D721Med (cell line): ENCODE measurements at regions not wholly inside any gene's neighbourhood (a gene's known extent, or its start where the extent isn't known, plus 50 kb on each side); places are given as distances from the start of the nearest gene placed in this dataset.

Experiments used
- DNase-seq: peaks from one replicate; pipeline ENCODE4 v3.0.0; 2011; ENCODE audit warnings: low spot score; ENCODE audit not compliant: insufficient read length
- FAIRE-seq: peaks from 2 replicates; lab custom pipeline; 2011; peaks lifted over from hg19 to GRCh38; lab: Jason Lieb, UNC
- TF ChIP-seq, protein P1 (sequence below): IDR thresholded peaks from 2 replicates; pipeline ENCODE4 v1.5.1; 2012; ENCODE audit warnings: mild to moderate bottlenecking, control low read depth; ENCODE audit not compliant: insufficient read depth; ENCODE audit errors: missing control alignments

DNA sequence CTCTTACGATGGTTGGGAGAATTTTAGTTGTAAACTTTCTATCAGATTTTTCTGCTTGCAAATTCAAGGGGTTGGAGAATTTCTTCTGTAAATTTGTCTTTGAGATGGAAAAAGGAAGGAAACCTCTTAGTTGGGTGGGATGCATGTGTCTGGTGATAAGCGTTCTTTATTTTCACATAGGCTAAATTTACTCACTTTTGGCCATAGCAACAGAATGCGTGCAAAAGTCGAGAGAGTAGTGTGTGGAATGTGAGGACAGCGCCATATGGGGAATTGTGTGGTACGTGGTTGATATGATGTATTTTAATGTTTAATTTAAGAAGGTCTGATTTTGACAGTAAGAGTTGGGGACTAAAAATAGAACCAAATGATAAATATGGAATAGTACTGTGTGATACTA, 282.2 kb downstream of the TAF11L14 start:
- no peak for DNase-seq
- FAIRE-seq, result no peak
- TF ChIP-seq, protein P1, sequence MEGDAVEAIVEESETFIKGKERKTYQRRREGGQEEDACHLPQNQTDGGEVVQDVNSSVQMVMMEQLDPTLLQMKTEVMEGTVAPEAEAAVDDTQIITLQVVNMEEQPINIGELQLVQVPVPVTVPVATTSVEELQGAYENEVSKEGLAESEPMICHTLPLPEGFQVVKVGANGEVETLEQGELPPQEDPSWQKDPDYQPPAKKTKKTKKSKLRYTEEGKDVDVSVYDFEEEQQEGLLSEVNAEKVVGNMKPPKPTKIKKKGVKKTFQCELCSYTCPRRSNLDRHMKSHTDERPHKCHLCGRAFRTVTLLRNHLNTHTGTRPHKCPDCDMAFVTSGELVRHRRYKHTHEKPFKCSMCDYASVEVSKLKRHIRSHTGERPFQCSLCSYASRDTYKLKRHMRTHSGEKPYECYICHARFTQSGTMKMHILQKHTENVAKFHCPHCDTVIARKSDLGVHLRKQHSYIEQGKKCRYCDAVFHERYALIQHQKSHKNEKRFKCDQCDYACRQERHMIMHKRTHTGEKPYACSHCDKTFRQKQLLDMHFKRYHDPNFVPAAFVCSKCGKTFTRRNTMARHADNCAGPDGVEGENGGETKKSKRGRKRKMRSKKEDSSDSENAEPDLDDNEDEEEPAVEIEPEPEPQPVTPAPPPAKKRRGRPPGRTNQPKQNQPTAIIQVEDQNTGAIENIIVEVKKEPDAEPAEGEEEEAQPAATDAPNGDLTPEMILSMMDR, result no peak

DNA sequence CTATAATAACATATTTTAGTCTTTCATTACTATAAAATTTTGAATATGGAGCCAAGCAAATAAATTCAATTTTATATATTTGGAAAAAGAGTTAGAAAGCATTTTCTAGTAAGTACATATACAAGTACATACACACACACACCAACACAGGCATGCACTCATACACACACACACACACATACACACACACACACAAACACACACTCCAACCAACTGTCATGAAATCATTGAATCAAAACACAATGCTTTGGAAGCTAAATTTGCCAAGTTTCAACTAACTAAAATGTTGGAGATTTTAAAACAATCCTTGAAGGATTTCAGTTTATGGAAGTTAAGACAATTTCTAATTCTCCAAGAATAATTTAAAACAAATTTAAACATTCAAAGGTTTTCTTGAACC, 283.2 kb downstream of the TAF11L14 start:
- TF ChIP-seq, protein P1, result no peak
- FAIRE-seq, result no peak
- DNase-seq, result no peak

DNA sequence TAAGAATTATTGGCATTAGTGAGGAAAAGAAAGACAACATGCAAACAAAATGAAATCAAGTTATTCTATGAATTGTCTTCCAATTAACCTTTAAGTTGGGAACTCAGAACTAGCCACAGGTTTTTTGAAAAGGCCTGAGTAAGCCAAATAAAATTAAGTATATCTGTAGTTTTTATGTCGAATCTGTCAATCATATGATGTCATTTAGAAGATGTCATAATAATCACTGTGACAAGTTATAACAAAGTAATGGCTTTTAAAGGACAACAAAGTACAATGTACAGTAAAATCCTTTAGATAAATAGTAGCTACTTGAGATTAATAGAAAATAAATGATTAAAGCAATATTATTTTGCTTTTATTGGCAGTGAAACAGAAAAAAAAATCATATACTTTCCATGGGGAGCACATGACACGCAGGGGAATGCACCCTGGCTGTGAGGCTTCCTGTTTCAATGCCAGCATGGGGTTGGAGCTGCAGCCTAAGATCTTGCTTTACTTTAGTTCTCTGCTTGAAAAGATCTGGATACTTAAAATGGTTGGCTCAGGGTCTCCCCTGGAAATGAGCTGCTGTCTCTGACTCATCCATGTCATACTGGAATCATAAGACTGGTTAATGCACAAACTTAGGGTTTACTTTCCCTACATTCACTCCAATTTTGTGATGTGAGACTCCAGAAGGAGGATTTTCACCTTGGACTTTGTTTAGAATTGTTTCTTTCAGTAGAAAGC, 284.3 kb downstream of the TAF11L14 start:
- FAIRE-seq, result no peak
- no peak for DNase-seq
- TF ChIP-seq, protein P1, result no peak

DNA sequence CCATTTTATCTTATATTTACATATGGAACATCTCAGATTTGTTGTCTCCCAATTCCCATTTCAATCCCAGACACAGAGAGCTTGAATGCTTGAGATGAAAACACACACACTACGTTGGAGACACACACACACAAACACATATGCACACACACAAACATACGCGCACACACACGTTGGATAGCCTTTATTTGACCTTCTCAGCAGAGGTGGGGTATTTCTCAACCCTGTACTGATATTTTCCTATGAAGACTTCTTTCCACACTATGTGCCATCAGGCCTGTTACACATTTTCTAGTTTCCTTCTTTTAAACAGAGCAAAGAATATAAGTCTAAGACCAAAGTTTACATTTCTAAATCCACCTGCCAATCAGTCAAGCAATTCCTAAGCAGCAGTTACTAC, 291.0 kb downstream of the TAF11L14 start:
- DNase-seq (no peak), FAIRE-seq (no peak)
- TF ChIP-seq, protein P1, result no peak

DNA sequence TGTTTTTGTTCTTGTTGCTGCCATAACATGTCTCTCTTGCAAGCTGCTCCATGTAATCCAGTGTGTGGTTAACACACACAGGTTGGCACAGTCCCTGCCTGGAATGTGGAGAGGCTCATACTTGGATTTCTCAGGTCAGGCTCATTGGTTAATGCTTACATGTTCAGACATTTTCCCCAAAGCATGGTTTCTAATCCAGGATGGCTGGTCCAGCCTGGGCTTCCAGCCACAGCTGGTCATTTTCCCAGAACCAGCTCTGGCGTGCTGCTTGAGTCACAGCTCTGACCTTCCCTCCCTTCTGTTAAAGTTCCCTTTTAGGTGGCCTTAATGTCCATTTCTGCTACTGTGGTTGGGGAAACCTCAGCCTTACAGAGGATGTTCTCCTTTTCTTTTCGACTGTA, 294.3 kb downstream of the TAF11L14 start:
- no peak for DNase-seq
- FAIRE-seq, result no peak

DNA sequence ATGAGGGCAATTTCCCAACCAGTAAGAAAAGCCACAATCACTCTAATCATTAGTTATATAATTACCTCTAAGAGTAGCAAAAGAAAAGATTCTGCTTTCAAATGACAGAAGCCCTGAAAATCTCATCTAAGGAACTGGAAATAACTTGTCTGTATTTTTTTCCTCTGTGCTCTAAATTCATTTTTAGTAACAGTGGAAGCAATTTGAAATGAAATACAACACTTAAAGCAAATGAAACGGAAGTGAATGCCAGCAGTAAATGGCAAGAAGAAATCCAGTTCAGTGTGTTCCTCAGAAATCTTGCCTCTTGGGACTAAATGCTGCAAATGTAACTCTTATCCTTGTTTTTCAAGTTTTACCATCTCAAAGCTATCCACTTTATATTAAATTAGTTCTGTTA, 294.9 kb downstream of the TAF11L14 start:
- no peak for DNase-seq
- TF ChIP-seq, protein P1, result no peak
- no peak for FAIRE-seq

More for the DNA sequence above, 294.3 kb downstream of the TAF11L14 start:
- TF ChIP-seq, protein P1, result no peak

DNA sequence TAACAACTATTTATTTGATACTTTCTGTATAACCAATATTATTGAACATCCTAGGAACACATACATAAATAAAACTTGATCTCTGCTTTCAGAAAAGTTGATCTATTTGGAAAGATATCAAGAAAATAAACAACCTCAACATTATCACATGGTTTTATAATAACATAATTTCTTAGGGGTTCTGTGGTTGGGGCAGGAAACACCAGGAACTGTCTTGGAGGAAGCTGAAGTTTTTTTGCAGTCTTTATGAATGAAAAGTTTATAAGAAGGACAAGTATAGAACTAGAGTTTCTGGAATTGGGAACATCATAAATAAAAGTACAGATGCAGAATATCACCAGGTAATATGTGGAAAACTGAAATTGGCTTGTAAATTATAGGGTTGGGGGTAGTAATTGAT, 296.1 kb downstream of the TAF11L14 start:
- TF ChIP-seq, protein P1, result no peak
- no peak for FAIRE-seq
- no peak for DNase-seq
